C1 segment of cervical spinal cord (tissue), 14 donors: ENCODE measurements at regions not wholly inside any gene's neighbourhood (a gene's known extent, or its start where the extent isn't known, plus 50 kb on each side); places are given as distances from the start of the nearest gene placed in this dataset.
"Not testable (repeated sequence)": the region's sequence is repeated elsewhere in the genome, so short reads cannot be mapped to it uniquely, and the experiment has no call there.

Source experiments
- DNase-seq, 14 donors: peaks; one replicate each; lab custom pipeline; 2025; lab: John Stamatoyannopoulos, UW

- no peak for DNase-seq
Observed at GRCh38 chr2:180927030-180927686, 53.2 kb upstream of the UBE2E3 start.

GRCh38 chr2:180925700-180926099 is 54.7 kb upstream of the UBE2E3 start:
- no peak for DNase-seq

DNA sequence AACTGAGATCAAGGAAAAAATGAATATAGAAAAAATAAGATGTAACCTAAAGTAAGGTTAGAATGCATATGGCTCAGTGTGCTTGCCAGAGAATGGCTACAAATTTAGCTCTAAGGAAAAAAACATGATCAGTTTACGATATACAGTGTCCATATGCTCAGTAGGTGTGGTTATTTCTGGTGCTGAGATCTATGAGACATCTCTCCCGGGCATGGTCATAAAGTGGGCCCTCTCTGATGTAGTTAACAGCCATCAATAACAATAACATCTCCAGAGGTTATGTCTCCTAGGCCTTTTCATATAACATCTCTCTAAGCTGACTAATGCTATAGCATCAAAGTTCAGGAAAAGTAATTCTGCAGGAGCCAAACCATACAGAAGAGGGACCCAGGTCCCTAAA is 56.3 kb upstream of the UBE2E3 start:
- DNase-seq, result no peak

DNA sequence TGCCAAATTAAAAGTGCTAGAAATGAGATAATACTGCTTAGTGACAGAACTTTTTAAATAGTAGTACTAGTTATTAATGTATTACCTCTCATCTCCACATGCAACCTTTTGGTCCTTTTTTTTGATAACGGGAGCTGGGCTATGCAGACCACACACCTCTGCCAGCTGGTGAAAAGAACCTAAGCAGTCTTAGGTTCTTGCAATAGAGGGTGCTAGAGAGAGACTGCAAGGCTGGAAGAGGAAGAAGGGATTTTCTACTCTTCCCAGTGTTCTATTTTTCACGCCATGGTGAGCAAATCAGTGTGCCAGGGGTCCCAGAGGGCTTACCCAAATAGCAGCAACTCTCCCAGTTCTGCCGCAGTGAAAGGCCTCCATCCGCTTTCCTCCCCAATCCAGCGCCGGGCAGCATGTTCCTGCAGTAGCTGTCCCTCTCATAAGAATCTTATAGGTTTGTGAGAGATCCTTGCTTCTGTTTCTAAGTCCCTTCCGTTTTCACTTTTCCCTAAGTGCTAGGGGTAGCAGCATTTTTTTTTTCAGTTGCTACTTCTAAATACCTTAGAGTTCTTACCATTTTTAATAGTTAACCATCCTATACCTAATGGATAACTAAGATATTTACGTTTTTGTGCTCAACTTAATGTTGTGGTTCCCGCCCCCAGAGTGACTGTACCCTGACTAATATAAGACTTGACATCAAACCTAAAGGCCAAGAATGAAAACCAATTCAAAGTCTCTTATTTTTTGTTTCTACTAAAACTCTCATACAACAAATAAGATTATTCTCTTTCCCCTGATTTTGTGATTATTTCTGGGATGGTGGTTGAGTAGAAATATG is 69.4 kb upstream of the UBE2E3 start:
- DNase-seq, result no peak

- no peak for DNase-seq
Observed at GRCh38 chr2:180907731-180908130, 72.7 kb upstream of the UBE2E3 start.

DNA sequence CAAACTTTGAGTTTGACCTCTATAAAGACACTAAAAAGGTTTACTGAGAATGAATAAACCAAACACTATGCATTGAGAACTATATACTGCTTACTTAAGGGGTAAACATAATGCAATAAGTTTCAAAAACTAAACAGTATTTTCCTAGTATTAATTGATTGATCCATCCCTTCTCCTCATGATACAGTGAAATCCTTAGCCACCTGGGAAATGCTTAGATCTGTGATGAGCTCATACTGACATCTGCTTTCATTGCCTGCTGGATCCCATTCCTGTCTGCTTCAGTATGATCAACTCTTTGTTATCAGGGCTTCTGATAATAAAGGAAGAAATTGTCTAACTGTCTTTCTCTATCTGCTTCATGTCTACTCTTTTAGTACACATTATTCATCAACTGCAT is 74.9 kb upstream of the UBE2E3 start:
- DNase-seq, result no peak

- no peak for DNase-seq
Observed at GRCh38 chr2:180905002-180905401, 75.4 kb upstream of the UBE2E3 start.

DNA sequence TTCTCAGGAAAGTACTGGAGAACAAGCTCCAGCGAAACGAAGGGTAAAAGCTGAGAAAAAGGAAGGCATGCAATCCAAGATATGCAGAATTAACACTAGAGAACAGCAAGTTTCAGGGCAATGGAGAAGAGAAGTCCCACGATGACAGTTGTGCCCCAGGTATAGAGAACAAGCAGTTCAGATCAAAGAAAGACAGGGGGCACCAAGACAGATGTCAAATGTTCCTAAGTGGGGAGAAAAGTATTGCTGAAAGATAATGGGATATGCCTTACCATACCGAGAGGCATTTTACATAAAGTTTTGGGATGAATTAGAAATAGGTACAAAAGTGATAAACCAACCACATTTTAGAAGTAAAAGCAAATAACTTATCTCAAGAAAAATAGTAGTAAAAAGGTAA is 79.1 kb upstream of the UBE2E3 start:
- no peak for DNase-seq

DNA sequence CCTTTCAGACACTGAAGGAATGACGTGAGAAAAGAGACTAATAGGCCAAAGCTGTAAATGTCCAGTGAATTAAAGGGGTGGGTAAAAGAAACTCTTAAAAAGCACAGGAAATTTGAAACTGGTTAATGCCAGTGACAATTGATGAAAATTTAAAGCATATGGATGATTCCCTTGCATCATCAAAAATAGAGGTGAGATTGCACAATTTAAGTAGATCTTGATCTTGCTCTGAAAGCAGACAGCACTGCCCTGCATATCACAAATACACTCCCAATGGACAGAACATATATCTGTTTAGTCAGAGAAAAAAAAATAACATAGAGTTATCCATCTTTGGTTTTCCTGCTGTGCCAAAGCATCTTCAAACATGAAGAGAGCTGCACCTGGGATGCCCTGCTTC is 86.7 kb upstream of the UBE2E3 start:
- DNase-seq, result no peak

DNA sequence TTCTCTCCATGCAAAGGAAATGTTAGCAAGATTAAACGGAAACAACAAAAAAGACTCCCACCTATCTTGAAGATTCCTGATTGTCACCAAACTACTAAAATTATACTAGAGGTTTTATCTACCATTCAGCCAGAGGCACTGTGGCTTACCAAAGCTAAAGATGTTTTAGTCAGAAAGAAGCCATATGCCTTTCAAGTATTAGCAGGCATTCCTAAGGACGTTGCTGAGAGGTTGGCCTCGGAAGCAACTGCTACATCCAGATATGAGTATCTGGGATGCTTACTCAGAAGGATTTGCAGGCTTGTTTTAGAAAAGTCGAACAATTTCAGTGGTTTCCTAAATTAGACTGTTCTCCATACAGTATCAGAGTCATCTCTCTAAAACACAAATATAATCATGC is 88.3 kb upstream of the UBE2E3 start:
- DNase-seq, result no peak

DNA sequence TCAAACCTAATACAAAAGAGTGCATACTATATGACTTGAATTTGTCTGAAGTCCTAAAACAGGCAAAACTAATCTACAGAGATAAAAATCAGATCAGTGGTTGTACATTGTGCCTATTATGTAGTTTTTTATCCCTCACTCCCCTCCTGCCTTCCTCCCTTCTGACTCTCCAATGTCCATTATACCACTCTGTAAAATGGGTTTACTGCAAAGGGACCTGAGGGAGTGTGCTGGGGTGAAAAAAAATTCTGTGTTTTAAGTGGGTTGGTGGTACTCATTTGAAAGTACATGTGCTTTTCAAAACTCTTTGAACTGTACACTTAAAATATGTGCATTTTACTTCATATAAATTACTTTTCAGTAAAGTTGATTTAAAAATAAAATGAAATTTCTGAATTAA is 89.0 kb upstream of the UBE2E3 start:
- no peak for DNase-seq

DNA sequence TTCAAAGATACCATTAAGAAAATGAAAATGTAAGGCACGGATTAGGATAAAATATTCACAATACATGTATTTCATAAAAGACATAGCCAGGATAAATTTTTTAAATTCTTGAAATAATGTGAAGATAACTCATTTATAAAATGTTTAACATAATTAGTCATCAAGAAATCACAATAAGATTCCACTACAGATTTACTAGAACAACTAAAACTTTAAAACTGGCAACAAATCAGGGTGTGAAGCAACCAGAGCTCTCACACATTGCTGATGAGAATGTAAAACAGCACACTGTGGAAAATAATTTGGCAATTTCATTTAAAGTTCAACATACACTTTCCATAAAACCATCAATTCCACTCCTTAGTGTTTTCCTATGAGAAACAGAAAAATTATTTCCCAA is 89.6 kb upstream of the UBE2E3 start:
- no peak for DNase-seq

GRCh38 chr2:180882959-180883358 is 97.4 kb upstream of the UBE2E3 start:
- DNase-seq, result no peak

- DNase-seq, result no peak
Observed at GRCh38 chr2:180876506-180876905, 103.9 kb upstream of the UBE2E3 start.

GRCh38 chr2:180873219-180873618 is 107.2 kb upstream of the UBE2E3 start:
- no peak for DNase-seq

- not testable (repeated sequence) for DNase-seq
Observed at GRCh38 chr2:180872781-180873180, 107.6 kb upstream of the UBE2E3 start.

DNA sequence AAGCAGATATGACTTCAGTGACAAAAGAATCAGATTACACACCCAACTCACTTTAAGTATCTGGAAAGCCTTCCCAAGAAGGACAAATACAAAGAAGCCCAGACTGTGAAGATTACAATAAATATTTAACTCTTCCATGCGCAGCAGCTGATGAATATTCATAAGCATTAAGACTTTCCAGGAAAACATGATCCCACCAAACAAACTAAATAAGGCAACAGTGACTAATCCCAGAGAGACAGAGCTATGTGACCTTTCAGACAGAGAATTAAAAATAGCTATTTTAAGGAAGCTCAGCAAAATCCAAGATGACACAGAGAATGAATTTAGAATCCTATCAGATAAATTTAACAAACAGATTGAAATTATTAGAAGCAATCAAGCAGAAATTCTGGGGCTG is 108.2 kb upstream of the UBE2E3 start:
- DNase-seq, result no peak

GRCh38 chr2:180871649-180872048 is 108.8 kb upstream of the UBE2E3 start:
- no peak for DNase-seq

DNA sequence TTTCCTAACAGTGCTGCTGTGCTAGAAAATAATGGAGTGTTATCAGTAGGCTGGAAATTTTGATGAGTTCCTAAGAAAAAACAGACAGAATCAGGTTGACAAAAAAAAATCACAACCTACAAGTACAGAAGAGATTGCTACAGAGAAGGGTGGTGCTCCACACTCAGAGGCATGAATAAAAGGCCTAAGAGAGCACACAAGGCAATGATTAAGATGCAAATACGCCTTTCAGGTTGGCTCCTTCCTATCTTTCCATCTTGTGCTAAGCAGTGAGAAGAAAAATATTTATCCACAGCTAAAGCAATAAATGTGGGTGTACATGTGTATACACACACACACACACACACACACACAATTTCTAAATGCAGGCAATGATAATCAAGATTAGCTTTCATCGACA is 130.6 kb upstream of the UBE2E3 start:
- no peak for DNase-seq

DNA sequence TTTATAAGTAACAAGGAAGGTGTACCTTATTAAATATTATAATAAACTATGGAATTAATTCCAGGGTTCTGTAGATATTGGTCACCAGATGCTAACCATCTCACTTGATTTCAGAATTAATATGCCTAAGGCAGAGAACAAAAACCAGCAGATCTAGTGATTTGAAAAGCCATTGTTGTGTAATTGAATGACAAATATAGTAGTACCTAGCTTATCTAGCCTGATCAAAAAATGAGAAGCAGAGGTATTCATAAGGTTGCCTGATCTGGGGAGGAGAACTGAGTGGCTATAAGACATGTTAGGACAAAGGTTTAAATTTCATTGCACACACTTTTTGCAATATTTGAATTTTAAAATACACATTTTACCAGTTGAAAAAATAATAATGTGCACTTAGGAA is 132.0 kb upstream of the UBE2E3 start:
- DNase-seq, result no peak

DNA sequence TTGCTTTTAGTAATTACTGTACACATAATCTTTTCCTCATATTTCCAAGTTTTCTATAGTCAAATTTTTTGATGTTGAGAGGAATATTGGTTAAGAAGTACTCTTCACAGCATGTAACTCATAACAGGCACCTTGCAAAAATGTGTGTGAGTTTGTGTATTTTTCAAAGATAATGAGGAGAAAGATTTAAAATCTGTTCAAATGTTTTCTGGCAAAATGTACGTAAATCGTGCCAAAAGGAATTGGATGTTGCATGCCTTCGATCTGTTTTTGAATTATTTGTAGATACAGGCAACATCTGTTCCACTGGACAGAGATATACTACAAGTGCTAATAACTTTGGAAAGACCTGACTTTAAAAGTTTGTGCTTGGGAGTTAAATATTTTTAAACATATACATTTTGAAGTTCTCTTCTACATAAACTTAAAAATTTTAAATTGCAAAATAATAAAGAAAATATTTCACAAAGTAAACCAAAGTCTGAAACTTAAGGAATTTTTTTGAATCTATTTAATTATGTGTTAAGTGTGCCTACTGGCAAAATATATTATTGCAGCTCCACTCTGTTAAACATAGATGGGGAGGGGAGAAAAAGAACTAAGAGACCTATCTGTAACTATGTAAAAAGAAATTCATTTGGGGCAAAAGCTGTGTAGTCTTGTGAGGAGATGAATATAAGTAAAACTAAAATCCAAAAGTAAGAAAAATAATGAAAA is 133.5 kb upstream of the UBE2E3 start:
- no peak for DNase-seq

GRCh38 chr2:180842461-180842860 is 137.9 kb upstream of the UBE2E3 start:
- DNase-seq, result no peak

GRCh38 chr2:180840641-180841040 is 139.8 kb upstream of the UBE2E3 start:
- DNase-seq, result no peak
